ENCODE measurements at regions not wholly inside any gene's neighbourhood (a gene's known extent, or its start where the extent isn't known, plus 50 kb on each side); places are given as distances from the start of the nearest gene placed in this dataset.

DNA sequence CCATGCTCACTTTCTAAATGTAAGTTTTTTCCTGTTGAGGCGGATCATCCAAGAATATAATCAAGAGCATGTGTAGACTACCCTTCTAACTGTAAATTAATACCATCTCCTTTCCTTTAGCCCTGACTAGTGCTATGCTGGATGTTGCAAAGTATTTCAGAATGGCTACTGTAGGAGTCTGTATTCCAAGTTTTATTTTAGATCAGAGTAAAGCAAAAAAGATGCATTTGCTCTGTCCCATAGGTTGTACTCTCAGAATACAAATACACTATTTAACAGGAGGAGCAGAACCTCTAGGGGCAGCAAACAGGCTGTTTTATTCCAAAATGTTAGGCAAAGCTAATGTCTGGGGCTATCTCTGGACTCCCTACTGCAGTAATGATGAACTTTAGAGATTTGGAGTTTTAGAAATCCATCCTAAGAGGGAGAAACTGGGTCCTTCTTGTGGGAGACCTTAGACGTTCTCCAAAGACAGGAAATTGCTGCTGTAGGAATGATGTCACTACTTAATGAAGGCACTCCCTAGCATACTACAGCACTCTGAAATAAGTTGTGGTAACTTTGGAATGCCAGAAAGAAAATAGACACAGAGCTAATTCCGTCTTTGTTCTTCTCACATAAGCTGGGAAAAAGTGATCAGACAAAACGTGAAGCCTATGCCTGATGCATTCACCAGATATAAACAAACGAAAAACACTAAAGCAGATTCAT, 392.4 kb upstream of the HS3ST5 start:
- Histone ChIP-seq H3K27me3 (ENCODE audit: insufficient read depth, low read length) (no peaks in the 10 kb centered on the region), H3K36me3 (ENCODE audit: insufficient read depth, low read depth, low read length) (no peaks in the 10 kb centered on the region), H3K9me3 (ENCODE audit: insufficient read depth, low read depth, low read length) (no peaks in the 10 kb centered on the region), H3K9ac (ENCODE audit: low read depth, low read length) (no peak overlapping the region), H3K27ac (ENCODE audit: low read length) (no peak overlapping the region), H3K4me1 (ENCODE audit: insufficient read depth, low read length) (no peaks in the 10 kb centered on the region), H3K4me3 (ENCODE audit: low read length) (no peak overlapping the region)

GRCh38 chr6:114733596-114733995, 390.8 kb upstream of the HS3ST5 start:
- H3K4me3 ChIP-seq (ENCODE audit: low read length) = no peak overlapping the region

DNA sequence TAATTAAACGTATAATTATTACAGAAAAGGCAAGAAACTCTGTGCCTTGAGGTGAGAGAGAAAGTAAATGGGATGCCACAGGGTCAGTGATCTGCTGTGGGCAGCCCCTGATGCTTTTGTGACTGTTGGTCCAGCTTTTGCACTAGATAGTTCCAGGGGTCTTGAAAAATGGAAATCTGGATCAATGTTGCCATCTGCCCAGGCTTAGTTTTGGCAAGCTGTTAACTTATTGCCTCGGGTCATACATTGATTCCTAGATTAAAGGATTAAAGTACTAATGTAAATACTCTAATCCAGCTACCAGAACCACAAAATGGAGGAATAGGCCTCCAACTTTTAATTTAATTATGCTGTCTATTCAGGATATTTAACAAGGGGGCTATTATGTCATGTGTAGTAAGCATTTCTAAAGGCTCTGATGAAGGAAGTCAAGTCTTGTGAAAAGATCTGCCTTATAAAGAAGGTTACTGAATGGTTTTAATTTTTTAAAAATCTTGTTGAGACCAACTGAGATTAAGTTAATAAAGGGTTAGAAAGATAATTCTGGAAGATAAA, 376.0 kb upstream of the HS3ST5 start:
- no peak overlapping the region for H3K27ac ChIP-seq (ENCODE audit: low read length)
- H3K9me3 ChIP-seq (ENCODE audit: insufficient read depth, low read depth, low read length) = no peaks in the 10 kb centered on the region
- no peaks in the 10 kb centered on the region for H3K36me3 ChIP-seq (ENCODE audit: insufficient read depth, low read depth, low read length)
- no peaks in the 10 kb centered on the region for H3K4me1 ChIP-seq (ENCODE audit: insufficient read depth, low read length)
- no peaks in the 10 kb centered on the region for H3K27me3 ChIP-seq (ENCODE audit: insufficient read depth, low read length)
- no peak overlapping the region for H3K4me3 ChIP-seq (ENCODE audit: low read length)
- H3K9ac ChIP-seq (ENCODE audit: low read depth, low read length) = no peak overlapping the region

More at GRCh38 chr6:114733596-114733995, 390.8 kb upstream of the HS3ST5 start:
- H3K9ac ChIP-seq (ENCODE audit: low read depth, low read length) = no peak overlapping the region
- no peaks in the 10 kb centered on the region for H3K9me3 ChIP-seq (ENCODE audit: insufficient read depth, low read depth, low read length)
- H3K36me3 ChIP-seq (ENCODE audit: insufficient read depth, low read depth, low read length) = no peaks in the 10 kb centered on the region
- no peaks in the 10 kb centered on the region for H3K27me3 ChIP-seq (ENCODE audit: insufficient read depth, low read length)
- no peak overlapping the region for H3K27ac ChIP-seq (ENCODE audit: low read length)
- H3K4me1 ChIP-seq (ENCODE audit: insufficient read depth, low read length) = no peaks in the 10 kb centered on the region

DNA sequence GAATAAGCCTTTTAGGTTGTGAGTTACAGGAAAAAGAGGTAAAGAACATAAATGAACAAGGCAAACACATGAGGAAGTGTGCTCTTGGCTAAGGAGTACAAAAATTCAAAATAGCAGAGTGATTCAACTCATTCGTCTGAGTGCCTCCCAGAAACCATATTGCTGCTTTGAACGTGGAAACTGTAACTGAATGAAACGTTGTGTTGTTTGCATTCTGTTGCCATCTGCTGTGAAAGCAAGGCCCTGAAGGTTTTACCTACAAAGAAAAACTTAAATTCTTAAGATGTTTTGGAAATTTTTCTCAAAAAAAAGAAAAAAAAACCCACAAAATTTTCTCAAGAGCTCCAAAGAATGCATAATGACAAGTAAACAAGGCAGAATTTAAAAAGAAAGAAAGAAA, 375.4 kb upstream of the HS3ST5 start:
- H3K9ac ChIP-seq (ENCODE audit: low read depth, low read length) = no peak overlapping the region
- H3K27ac ChIP-seq (ENCODE audit: low read length) = no peak overlapping the region
- no peaks in the 10 kb centered on the region for H3K27me3 ChIP-seq (ENCODE audit: insufficient read depth, low read length)
- H3K9me3 ChIP-seq (ENCODE audit: insufficient read depth, low read depth, low read length) = no peaks in the 10 kb centered on the region
- H3K4me3 ChIP-seq (ENCODE audit: low read length) = no peak overlapping the region
- no peaks in the 10 kb centered on the region for H3K4me1 ChIP-seq (ENCODE audit: insufficient read depth, low read length)
- H3K36me3 ChIP-seq (ENCODE audit: insufficient read depth, low read depth, low read length) = no peaks in the 10 kb centered on the region

DNA sequence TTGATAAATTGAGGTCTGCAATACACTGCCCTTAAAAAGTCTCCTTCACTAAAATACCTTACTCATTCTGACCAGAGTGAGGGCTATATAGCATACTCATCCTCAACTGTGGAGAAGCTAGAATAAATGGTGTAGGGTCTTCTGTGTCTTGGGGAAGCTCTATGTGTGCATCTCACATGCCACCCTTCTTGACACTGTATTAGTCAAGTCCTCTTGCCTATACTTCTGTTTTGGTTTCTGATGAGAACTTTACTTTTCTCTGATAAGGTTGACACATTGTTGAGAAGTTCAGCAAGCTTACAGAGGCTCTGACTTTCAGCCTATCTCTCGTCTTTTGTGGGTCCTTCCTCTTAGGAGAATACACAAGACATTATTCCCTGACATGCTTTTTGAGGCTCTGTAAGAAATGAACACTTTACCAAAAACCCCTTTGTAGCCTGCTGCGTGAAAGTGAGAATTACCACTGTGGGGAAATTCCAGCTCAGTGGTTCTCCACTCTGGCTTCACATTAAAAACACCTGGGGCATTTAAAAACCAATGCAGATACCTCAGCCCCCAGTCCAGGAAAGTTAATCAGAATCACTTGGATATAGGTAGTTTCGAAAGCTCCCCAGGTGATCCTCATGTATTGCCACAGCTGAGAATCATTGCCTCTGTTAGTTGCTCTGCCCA, 372.1 kb upstream of the HS3ST5 start:
- Histone ChIP-seq H3K27me3 (ENCODE audit: insufficient read depth, low read length) (no peaks in the 10 kb centered on the region), H3K9ac (ENCODE audit: low read depth, low read length) (no peak overlapping the region), H3K27ac (ENCODE audit: low read length) (no peak overlapping the region), H3K4me1 (ENCODE audit: insufficient read depth, low read length) (no peaks in the 10 kb centered on the region), H3K36me3 (ENCODE audit: insufficient read depth, low read depth, low read length) (no peaks in the 10 kb centered on the region), H3K9me3 (ENCODE audit: insufficient read depth, low read depth, low read length) (no peaks in the 10 kb centered on the region), H3K4me3 (ENCODE audit: low read length) (no peak overlapping the region)

DNA sequence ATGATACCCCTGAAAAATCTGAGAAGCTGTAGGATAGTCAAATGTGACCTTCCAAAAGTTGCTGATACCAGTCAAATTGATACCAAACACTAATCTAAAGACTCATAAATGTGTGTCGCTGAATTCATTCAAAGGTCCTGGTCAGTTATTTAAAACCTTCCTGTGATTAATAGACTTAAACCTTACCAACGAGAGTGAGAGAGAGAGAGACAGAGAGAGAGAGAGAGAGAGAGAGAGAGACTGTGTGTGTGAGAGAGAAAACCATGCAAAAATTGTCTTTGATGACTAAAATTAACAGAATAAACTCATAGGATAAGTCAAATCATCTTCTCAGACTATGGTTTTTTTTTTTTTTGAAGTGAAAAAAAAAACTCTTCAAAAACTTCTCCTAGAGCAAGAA, 370.9 kb upstream of the HS3ST5 start:
- H3K4me3 ChIP-seq (ENCODE audit: low read length) = no peak overlapping the region
- H3K9ac ChIP-seq (ENCODE audit: low read depth, low read length) = no peak overlapping the region
- no peaks in the 10 kb centered on the region for H3K27me3 ChIP-seq (ENCODE audit: insufficient read depth, low read length)
- no peak overlapping the region for H3K27ac ChIP-seq (ENCODE audit: low read length)
- no peaks in the 10 kb centered on the region for H3K4me1 ChIP-seq (ENCODE audit: insufficient read depth, low read length)
- H3K36me3 ChIP-seq (ENCODE audit: insufficient read depth, low read depth, low read length) = no peaks in the 10 kb centered on the region
- no peaks in the 10 kb centered on the region for H3K9me3 ChIP-seq (ENCODE audit: insufficient read depth, low read depth, low read length)

DNA sequence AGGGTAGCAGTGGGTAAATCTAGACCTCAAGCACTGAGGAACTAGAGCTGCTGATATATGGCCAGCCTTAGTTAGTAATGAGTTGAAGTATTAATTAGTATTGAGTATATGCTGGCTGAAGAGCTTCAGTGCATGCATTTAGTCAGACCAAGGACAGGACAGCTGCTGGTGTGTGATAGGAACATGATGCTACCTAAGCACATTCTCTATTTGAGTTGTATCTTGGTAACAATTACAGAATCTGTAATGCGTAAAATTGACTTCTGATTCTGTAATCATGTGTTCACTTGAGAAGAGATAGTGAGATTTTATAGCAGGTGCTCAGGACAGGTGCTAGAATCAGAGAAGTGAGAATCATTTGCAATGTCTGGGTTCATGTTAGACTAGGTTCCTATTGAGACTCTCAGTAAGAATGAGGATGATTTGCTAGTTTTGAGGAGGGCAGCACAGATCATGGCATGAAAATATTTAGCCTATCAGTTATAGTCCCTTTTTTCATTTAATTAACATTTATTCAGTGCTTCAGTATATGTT, 369.4 kb upstream of the HS3ST5 start:
- Histone ChIP-seq H3K9me3 (ENCODE audit: insufficient read depth, low read depth, low read length) (no peaks in the 10 kb centered on the region), H3K4me3 (ENCODE audit: low read length) (no peak overlapping the region), H3K4me1 (ENCODE audit: insufficient read depth, low read length) (peaks cover 3% of the 10 kb centered on the region; the same call in 1 of the 2 replicates), H3K27me3 (ENCODE audit: insufficient read depth, low read length) (no peaks in the 10 kb centered on the region), H3K36me3 (ENCODE audit: insufficient read depth, low read depth, low read length) (no peaks in the 10 kb centered on the region), H3K9ac (ENCODE audit: low read depth, low read length) (no peak overlapping the region), H3K27ac (ENCODE audit: low read length) (no peak overlapping the region)

DNA sequence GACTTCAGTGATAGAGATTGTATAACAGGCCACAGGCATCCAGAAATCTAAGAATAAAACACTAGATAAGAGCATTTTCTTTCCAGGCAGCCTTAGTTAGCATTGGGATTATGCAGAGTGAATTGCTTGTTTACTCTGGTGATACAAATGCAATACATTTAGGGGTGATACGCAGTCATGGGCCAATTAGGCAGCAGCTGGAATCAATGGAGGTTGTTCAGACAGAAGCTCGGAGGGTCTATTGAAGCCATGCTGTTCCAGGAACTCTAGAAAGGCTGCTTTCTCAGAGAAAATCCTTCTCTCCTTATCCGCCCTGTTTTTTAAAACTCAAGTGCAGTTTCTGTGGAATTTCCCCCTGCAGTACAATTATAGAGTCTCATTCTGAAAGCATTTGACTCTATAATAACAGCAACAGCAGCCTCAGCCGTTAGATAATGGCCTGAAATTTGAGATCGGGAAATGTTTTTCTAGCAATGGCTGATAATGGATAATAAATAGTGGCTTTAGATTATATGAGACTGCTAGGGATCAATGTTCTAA, 364.3 kb upstream of the HS3ST5 start:
- no peak overlapping the region for H3K27ac ChIP-seq (ENCODE audit: low read length)
- H3K9me3 ChIP-seq (ENCODE audit: insufficient read depth, low read depth, low read length) = no peaks in the 10 kb centered on the region
- H3K36me3 ChIP-seq (ENCODE audit: insufficient read depth, low read depth, low read length) = no peaks in the 10 kb centered on the region
- H3K4me3 ChIP-seq (ENCODE audit: low read length) = no peak overlapping the region
- no peak overlapping the region for H3K9ac ChIP-seq (ENCODE audit: low read depth, low read length)
- peaks cover 5% of the 10 kb centered on the region; the same call in 1 of the 2 replicates for H3K4me1 ChIP-seq (ENCODE audit: insufficient read depth, low read length)
- H3K27me3 ChIP-seq (ENCODE audit: insufficient read depth, low read length) = no peaks in the 10 kb centered on the region

DNA sequence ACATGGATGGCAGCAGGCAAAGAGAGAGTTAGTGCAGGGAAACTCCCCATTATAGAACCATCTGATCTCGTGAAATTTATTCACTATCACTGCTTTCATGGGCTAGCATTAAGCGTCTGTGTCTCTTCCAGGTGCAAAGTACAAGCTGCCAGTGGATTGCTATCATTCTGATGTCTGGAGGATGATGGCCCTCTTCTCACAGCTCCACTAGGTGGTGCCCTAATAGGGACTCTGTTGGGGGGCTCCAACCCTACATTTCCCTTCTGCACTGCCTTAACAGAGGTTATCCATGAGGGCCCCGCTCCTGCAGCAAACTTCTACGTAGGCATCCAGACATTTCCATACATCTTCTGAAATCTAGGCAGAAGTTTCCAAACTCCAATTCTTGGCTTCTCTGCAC, 347.8 kb upstream of the HS3ST5 start:
- no peaks in the 10 kb centered on the region for H3K36me3 ChIP-seq (ENCODE audit: insufficient read depth, low read depth, low read length)
- no peaks in the 10 kb centered on the region for H3K9me3 ChIP-seq (ENCODE audit: insufficient read depth, low read depth, low read length)
- no peak overlapping the region for H3K4me3 ChIP-seq (ENCODE audit: low read length)
- H3K4me1 ChIP-seq (ENCODE audit: insufficient read depth, low read length) = no peaks in the 10 kb centered on the region
- no peaks in the 10 kb centered on the region for H3K27me3 ChIP-seq (ENCODE audit: insufficient read depth, low read length)
- no peak overlapping the region for H3K27ac ChIP-seq (ENCODE audit: low read length)
- H3K9ac ChIP-seq (ENCODE audit: low read depth, low read length) = no peak overlapping the region

DNA sequence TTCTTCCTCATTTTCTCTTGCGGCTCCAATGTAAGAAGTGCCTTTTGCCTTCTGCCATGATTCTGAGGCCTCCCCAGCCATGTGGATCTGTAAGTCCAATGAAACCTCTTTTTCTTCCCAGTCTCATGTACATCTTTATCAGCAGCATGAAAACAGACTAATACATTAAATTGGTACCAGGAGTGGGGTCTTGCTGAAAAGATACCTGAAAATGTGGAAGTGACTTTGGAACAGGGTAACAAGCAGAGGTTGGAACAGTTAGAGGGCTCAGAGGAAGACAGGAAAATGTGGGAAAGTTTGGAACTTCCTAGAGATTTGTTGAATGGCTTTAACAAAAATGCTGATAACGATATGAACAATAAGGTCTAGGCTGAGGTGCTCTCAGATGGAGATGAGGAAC, 316.7 kb upstream of the HS3ST5 start:
- Histone ChIP-seq H3K4me1 (ENCODE audit: insufficient read depth, low read length) (no peaks in the 10 kb centered on the region), H3K27me3 (ENCODE audit: insufficient read depth, low read length) (no peaks in the 10 kb centered on the region), H3K27ac (ENCODE audit: low read length) (no peak overlapping the region), H3K36me3 (ENCODE audit: insufficient read depth, low read depth, low read length) (no peaks in the 10 kb centered on the region), H3K4me3 (ENCODE audit: low read length) (no peak overlapping the region), H3K9ac (ENCODE audit: low read depth, low read length) (no peak overlapping the region), H3K9me3 (ENCODE audit: insufficient read depth, low read depth, low read length) (peaks cover 10% of the 10 kb centered on the region)

GRCh38 chr6:114651611-114652010, 308.8 kb upstream of the HS3ST5 start:
- no peak overlapping the region for H3K9ac ChIP-seq (ENCODE audit: low read depth, low read length)
- H3K9me3 ChIP-seq (ENCODE audit: insufficient read depth, low read depth, low read length) = no peaks in the 10 kb centered on the region
- no peak overlapping the region for H3K4me3 ChIP-seq (ENCODE audit: low read length)
- H3K27ac ChIP-seq (ENCODE audit: low read length) = no peak overlapping the region
- H3K36me3 ChIP-seq (ENCODE audit: insufficient read depth, low read depth, low read length) = no peaks in the 10 kb centered on the region
- no peaks in the 10 kb centered on the region for H3K27me3 ChIP-seq (ENCODE audit: insufficient read depth, low read length)
- H3K4me1 ChIP-seq (ENCODE audit: insufficient read depth, low read length) = no peaks in the 10 kb centered on the region; the same call in 1 of the 2 replicates

Data from iPS-20b (cell line).